Suprapubic skin (tissue), 3 donors: ENCODE measurements at regions not wholly inside any gene's neighbourhood (a gene's known extent, or its start where the extent isn't known, plus 50 kb on each side); places are given as distances from the start of the nearest gene placed in this dataset.

Source experiments
- POLR2AphosphoS5 ChIP-seq, 3 donors: sonication (generic); formaldehyde crosslinking; IDR thresholded peaks; one replicate each; pipeline ENCODE4 v1.6.1; 2017; ENCODE audit warnings: antibody characterized with exemption in 3 of 3
- TF ChIP-seq, protein P1 (sequence below), 2 donors: fragments of 200-600 bp in 1 of 2; fragments of 450-650 bp in 1 of 2; sonication (generic) in 1 of 2; IDR thresholded peaks; one replicate each; pipeline ENCODE4 v1.5.1; 2016 to 2019; ENCODE audit warnings: antibody characterized with exemption in 2 of 2, mild to moderate bottlenecking in 1 of 2, moderate library complexity in 1 of 2

DNA sequence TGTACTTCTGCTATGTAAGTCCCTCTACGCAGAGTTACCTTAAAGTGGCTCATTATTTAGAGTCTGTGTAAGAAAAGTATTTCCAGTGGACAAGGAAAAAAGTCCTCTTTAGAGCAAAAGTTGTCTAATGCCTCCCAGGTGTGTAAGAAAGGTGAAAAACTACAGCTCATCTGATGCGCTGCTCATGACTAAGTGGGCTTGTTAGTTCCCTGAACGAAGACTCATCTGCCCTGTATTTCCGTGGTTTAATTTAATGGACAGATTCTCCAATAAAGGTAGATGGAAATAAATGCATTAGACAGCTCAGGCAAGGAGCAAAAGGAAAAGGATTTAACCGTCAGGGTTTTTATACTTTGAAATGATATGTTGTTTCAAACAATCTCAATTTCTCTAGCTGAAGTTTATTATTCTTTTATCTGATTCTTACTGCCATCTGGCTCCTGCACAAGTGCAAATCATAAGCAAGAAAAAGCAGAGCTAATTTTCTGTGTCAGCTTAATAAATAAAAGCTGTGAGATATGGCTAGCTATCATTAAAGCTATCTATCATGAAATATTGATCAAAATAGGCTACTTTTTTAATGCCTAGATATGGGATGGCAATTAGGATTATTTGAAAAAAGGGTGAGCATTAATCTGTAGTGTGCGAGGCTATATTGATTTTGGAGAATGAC lies 73.7 kb upstream of the PCDH9 start:
- TF ChIP-seq POLR2AphosphoS5 (IDR thresholded peaks at IDR 0.05), result no peak
- TF ChIP-seq, protein P1, sequence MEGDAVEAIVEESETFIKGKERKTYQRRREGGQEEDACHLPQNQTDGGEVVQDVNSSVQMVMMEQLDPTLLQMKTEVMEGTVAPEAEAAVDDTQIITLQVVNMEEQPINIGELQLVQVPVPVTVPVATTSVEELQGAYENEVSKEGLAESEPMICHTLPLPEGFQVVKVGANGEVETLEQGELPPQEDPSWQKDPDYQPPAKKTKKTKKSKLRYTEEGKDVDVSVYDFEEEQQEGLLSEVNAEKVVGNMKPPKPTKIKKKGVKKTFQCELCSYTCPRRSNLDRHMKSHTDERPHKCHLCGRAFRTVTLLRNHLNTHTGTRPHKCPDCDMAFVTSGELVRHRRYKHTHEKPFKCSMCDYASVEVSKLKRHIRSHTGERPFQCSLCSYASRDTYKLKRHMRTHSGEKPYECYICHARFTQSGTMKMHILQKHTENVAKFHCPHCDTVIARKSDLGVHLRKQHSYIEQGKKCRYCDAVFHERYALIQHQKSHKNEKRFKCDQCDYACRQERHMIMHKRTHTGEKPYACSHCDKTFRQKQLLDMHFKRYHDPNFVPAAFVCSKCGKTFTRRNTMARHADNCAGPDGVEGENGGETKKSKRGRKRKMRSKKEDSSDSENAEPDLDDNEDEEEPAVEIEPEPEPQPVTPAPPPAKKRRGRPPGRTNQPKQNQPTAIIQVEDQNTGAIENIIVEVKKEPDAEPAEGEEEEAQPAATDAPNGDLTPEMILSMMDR (IDR thresholded peaks at IDR 0.05), result no peak
